PFSK-1 (cell line): ENCODE measurements at regions not wholly inside any gene's neighbourhood (a gene's known extent, or its start where the extent isn't known, plus 50 kb on each side); places are given as distances from the start of the nearest gene placed in this dataset.

ENCODE experiments used
- FOXP2 ChIP-seq: optimal IDR thresholded peaks from 2 replicates; pipeline ENCODE3; 2011; ENCODE audit warnings: borderline replicate concordance, control low read depth, inconsistent platforms; ENCODE audit not compliant: insufficient read depth; ENCODE audit errors: extremely low read length, extremely low read depth
- POLR2AphosphoS5 ChIP-seq: IDR thresholded peaks from 2 replicates; pipeline ENCODE4 v1.6.1; 2012; ENCODE audit warnings: low read depth, mild to moderate bottlenecking, control low read depth, low read length, moderate library complexity
- SIN3A ChIP-seq: IDR thresholded peaks from 2 replicates; pipeline ENCODE4 v1.6.1; 2012; ENCODE audit warnings: mild to moderate bottlenecking, low read length, moderate library complexity, borderline replicate concordance; ENCODE audit not compliant: insufficient read depth
- TAF1 ChIP-seq: IDR thresholded peaks from 2 replicates; pipeline ENCODE4 v1.6.1; 2012; ENCODE audit warnings: low read length, control low read depth, borderline replicate concordance; ENCODE audit not compliant: insufficient read depth
- TF ChIP-seq, protein P1 (sequence below), 2 experiments: IDR thresholded peaks; 2 replicates each; pipeline versions ENCODE4 v1.6.1 to v1.8.0; 2011 to 2012; ENCODE audit warnings: low read depth in 2 of 2, low read length in 2 of 2, control low read depth in 1 of 2, inconsistent platforms in 1 of 2, mild to moderate bottlenecking in 1 of 2, moderate library complexity in 1 of 2; ENCODE audit not compliant: insufficient read depth in 1 of 2

DNA sequence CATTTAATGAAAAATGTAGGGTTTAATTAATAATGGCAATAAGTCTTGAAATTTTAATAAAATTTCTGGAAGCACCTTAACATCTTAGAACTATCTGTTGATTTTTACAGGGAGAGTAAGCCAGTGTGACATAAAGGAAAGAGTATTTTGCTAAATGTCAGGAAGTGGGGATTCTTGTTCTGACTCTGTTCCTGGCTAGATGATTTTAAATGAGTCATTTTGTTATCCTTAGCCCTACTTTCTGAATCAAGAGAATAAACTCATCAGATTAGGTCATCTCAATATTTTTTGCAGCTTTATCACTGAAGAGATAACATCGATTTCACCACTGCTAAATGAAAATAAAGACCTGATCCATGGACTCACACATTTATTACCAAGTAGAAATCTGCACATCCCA is 377.5 kb upstream of the CYRIA start:
- TF ChIP-seq FOXP2 (no peak), SIN3A (no peak), TAF1 (no peak), POLR2AphosphoS5 (no peak)
- TF ChIP-seq, protein P1, sequence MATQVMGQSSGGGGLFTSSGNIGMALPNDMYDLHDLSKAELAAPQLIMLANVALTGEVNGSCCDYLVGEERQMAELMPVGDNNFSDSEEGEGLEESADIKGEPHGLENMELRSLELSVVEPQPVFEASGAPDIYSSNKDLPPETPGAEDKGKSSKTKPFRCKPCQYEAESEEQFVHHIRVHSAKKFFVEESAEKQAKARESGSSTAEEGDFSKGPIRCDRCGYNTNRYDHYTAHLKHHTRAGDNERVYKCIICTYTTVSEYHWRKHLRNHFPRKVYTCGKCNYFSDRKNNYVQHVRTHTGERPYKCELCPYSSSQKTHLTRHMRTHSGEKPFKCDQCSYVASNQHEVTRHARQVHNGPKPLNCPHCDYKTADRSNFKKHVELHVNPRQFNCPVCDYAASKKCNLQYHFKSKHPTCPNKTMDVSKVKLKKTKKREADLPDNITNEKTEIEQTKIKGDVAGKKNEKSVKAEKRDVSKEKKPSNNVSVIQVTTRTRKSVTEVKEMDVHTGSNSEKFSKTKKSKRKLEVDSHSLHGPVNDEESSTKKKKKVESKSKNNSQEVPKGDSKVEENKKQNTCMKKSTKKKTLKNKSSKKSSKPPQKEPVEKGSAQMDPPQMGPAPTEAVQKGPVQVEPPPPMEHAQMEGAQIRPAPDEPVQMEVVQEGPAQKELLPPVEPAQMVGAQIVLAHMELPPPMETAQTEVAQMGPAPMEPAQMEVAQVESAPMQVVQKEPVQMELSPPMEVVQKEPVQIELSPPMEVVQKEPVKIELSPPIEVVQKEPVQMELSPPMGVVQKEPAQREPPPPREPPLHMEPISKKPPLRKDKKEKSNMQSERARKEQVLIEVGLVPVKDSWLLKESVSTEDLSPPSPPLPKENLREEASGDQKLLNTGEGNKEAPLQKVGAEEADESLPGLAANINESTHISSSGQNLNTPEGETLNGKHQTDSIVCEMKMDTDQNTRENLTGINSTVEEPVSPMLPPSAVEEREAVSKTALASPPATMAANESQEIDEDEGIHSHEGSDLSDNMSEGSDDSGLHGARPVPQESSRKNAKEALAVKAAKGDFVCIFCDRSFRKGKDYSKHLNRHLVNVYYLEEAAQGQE (IDR thresholded peaks at IDR 0.05; ENCODE audit: insufficient read depth in 1 of 2, low read depth in 2 of 2, low read length in 2 of 2): no peak

GRCh38 chr2:17036361-17036760 is 370.7 kb upstream of the CYRIA start:
- TF ChIP-seq POLR2AphosphoS5 (no peak), FOXP2 (no peak), SIN3A (no peak), TAF1 (no peak)
- TF ChIP-seq, protein P1 (IDR thresholded peaks at IDR 0.05; ENCODE audit: insufficient read depth in 1 of 2, low read depth in 2 of 2, low read length in 2 of 2): no peak

DNA sequence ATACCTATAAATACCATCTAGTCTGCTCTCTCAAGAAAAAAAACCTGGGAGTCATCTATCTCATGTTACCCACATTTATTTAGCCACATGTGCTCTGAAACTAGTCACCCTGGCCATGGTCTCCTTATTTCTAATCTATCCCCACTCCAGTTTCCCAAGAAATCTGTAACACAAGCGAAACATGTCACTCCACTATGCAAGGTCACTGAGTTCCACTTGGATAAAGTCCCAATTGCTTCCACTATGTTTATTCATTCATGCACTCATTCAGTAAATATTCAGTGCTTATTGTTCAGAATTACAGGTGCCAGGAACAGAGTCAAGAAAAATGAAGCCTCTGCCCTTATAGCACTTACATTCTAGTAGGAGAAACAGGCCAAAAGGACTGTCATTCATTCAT is 369.4 kb upstream of the CYRIA start:
- TF ChIP-seq POLR2AphosphoS5: no peak
- TF ChIP-seq SIN3A: no peak
- no peak for TF ChIP-seq TAF1
- TF ChIP-seq, protein P1 (IDR thresholded peaks at IDR 0.05; ENCODE audit: insufficient read depth in 1 of 2, low read depth in 2 of 2, low read length in 2 of 2): no peak
- no peak for TF ChIP-seq FOXP2

- TF ChIP-seq FOXP2 (no peak), POLR2AphosphoS5 (no peak), TAF1 (no peak), SIN3A (no peak)
- TF ChIP-seq, protein P1 (IDR thresholded peaks at IDR 0.05; ENCODE audit: insufficient read depth in 1 of 2, low read depth in 2 of 2, low read length in 2 of 2): no peak
These were observed 364.4 kb upstream of the CYRIA start for GRCh38 chr2:17030047-17030446.

DNA sequence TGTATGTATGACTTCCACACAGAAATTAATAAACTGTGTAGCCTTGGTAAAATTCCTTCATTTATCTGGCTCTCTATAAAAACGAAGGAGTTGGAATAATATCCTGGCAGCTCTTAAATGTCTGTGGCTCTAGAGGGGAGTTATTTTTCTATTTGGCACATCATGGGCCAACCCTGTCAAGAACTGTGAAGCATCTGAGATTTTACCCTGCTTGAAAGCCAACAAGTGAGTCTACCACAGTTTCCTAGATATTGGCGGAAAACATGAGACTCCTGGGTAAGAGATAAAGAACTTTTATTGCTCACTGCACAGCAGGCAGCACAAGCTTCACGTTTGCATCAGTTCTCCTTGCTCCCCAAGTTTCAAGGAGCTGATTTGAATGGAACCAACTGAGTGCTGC is 346.7 kb upstream of the CYRIA start:
- TF ChIP-seq POLR2AphosphoS5 (no peak), SIN3A (no peak), FOXP2 (no peak), TAF1 (no peak)
- TF ChIP-seq, protein P1 (IDR thresholded peaks at IDR 0.05; ENCODE audit: insufficient read depth in 1 of 2, low read depth in 2 of 2, low read length in 2 of 2): no peak
